Mesenchymal stem cell (in vitro differentiated cells and primary cell): ENCODE measurements at regions not wholly inside any gene's neighbourhood (a gene's known extent, or its start where the extent isn't known, plus 50 kb on each side); places are given as distances from the start of the nearest gene placed in this dataset.

ENCODE experiments used
- DNase-seq: peaks from one replicate; pipeline ENCODE4 v3.0.0-alpha.2; 2013
- H2AFZ ChIP-seq: one replicate; pipeline ENCODE4 v1.6.1; 2013; ENCODE audit warnings: low read depth, mild to moderate bottlenecking, control low read depth, inconsistent platforms, low read length, moderate library complexity
- H2AK5ac ChIP-seq: 2 replicates; pipeline ENCODE4 v1.6.1; 2013; ENCODE audit warnings: low read length, moderate library complexity, mild to moderate bottlenecking, inconsistent platforms; ENCODE audit not compliant: severe bottlenecking
- H2BK120ac ChIP-seq: one replicate; pipeline ENCODE4 v1.6.1; 2013; ENCODE audit warnings: low read depth, mild to moderate bottlenecking, inconsistent platforms, low read length, moderate library complexity
- H2BK12ac ChIP-seq, 2 experiments: one replicate each; pipeline ENCODE4 v1.6.1; 2013; ENCODE audit warnings: inconsistent platforms in 2 of 2, low read length in 2 of 2, mild to moderate bottlenecking in 2 of 2, moderate library complexity in 2 of 2, control low read depth in 1 of 2
- H2BK15ac ChIP-seq: one replicate; pipeline ENCODE4 v1.6.1; 2013; ENCODE audit warnings: mild to moderate bottlenecking, low read depth, inconsistent platforms; ENCODE audit not compliant: poor library complexity, severe bottlenecking
- H2BK5ac ChIP-seq: 2 replicates; pipeline ENCODE4 v1.6.1; 2013; ENCODE audit warnings: low read depth, mild to moderate bottlenecking, low read length, control low read depth, inconsistent platforms; ENCODE audit not compliant: poor library complexity, severe bottlenecking
- H3K14ac ChIP-seq, 2 experiments: one replicate each; pipeline ENCODE4 v1.6.1; 2013; ENCODE audit warnings: inconsistent platforms in 2 of 2, low read length in 2 of 2, control low read depth in 1 of 2, mild to moderate bottlenecking in 1 of 2, moderate library complexity in 1 of 2
- H3K18ac ChIP-seq, 2 experiments: one replicate each; pipeline ENCODE4 v1.6.1; 2013; ENCODE audit warnings: inconsistent platforms in 2 of 2, low read length in 2 of 2, control low read depth in 1 of 2, low read depth in 1 of 2, mild to moderate bottlenecking in 1 of 2
- H3K23ac ChIP-seq, 2 experiments: one replicate each; pipeline ENCODE4 v1.6.1; 2013; ENCODE audit warnings: inconsistent platforms in 2 of 2, low read length in 2 of 2, mild to moderate bottlenecking in 2 of 2, moderate library complexity in 2 of 2, control low read depth in 1 of 2
- H3K27ac ChIP-seq: 2 replicates; pipeline ENCODE4 v1.5.1; 2013; ENCODE audit warnings: mild to moderate bottlenecking, moderate library complexity, low read length, control low read depth, inconsistent platforms; ENCODE audit not compliant: poor library complexity, severe bottlenecking
- H3K27me3 ChIP-seq, 2 experiments: 2 replicates each; pipeline versions ENCODE4 v1.6.1 to v1.7.0; 2013; ENCODE audit warnings: low read length in 2 of 2, mild to moderate bottlenecking in 2 of 2, moderate library complexity in 2 of 2, control low read depth in 1 of 2, inconsistent platforms in 1 of 2; ENCODE audit not compliant: control insufficient read depth in 1 of 2, insufficient read depth in 1 of 2
- H3K36me3 ChIP-seq, 2 experiments: 2 replicates each; pipeline versions ENCODE4 v1.6.1 to v1.7.0; 2013; ENCODE audit warnings: low read length in 2 of 2, control low read depth in 1 of 2, inconsistent platforms in 1 of 2, low read depth in 1 of 2, mild to moderate bottlenecking in 1 of 2; ENCODE audit not compliant: insufficient read depth in 2 of 2, control insufficient read depth in 1 of 2
- H3K4ac ChIP-seq, 2 experiments: one replicate each; pipeline ENCODE4 v1.6.1; 2013; ENCODE audit warnings: inconsistent platforms in 2 of 2, low read length in 2 of 2, mild to moderate bottlenecking in 2 of 2, moderate library complexity in 2 of 2, control low read depth in 1 of 2, low read depth in 1 of 2
- H3K4me1 ChIP-seq: 2 replicates; pipeline ENCODE4 v1.6.1; 2013; ENCODE audit warnings: low read depth, low read length, control low read depth; ENCODE audit not compliant: control insufficient read depth, insufficient read depth
- H3K4me2 ChIP-seq: 2 replicates; pipeline ENCODE4 v1.6.1; 2013; ENCODE audit warnings: low read length, mild to moderate bottlenecking, inconsistent platforms; ENCODE audit not compliant: poor library complexity, severe bottlenecking
- H3K4me3 ChIP-seq, 2 experiments: 2 replicates each; pipeline versions ENCODE4 v1.5.1 to v1.7.0; 2013; ENCODE audit warnings: low read length in 2 of 2, mild to moderate bottlenecking in 2 of 2, control low read depth in 1 of 2, low read depth in 1 of 2; ENCODE audit not compliant: insufficient read depth in 1 of 2
- H3K79me1 ChIP-seq: replicated peaks from 2 replicates; pipeline ENCODE4 v1.6.1; 2013; ENCODE audit warnings: mild to moderate bottlenecking, control low read depth, low read length, inconsistent platforms; ENCODE audit not compliant: poor library complexity, severe bottlenecking
- H3K9ac ChIP-seq: 2 replicates; pipeline ENCODE4 v1.7.0; 2013; ENCODE audit warnings: mild to moderate bottlenecking, low read length, moderate library complexity
- H3K9me3 ChIP-seq: 2 replicates; pipeline ENCODE4 v1.7.0; 2013; ENCODE audit warnings: mild to moderate bottlenecking, low read length; ENCODE audit not compliant: control insufficient read depth
- H4K8ac ChIP-seq: one replicate; pipeline ENCODE4 v1.6.1; 2013; ENCODE audit warnings: inconsistent platforms, mild to moderate bottlenecking, low read length, moderate library complexity
- H4K91ac ChIP-seq: one replicate; pipeline ENCODE4 v1.6.1; 2013; ENCODE audit warnings: mild to moderate bottlenecking, low read length, inconsistent platforms
- WGBS: methylation state at CpG from one replicate; pipeline ENCODE4 v1.1.7; 2013; ENCODE audit warnings: mixed read lengths; 5-methylcytosine and 5-hydroxymethylcytosine counted together

DNA sequence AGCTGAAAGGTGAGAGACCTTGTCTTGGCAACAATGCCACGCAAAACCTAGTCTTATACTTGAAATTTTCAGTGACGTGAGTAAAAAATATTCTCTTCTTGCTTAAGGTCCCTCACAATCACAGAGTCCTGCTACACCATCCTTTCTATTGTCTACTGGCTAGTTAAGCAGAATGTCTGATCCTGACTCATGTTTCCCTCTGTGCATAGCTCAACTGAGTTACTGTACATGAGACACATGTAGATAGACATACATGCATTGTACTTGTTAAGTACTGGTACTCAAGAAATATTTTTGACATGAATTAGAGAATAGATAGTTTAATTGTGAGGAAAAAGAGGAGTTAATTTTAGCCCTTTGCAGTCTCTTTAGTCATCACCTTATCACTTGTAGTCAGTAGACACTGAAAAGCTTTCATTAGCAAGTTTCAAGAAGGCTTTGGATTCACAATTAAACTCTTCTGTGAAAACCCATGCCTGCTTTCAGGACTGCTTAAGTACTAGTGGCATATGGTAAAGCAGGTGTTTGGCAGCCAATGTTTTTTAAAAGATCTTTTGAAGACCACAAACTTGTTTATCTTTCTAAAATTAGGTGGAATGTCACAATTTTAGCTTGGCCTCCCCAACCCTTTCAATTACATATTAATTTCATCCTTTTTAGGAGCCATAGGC, 158.7 kb upstream of the CCDC150 start:
- Histone ChIP-seq H3K36me3 (no peaks in the 10 kb centered on the region), H3K9me3 (no peaks in the 10 kb centered on the region), H4K8ac (no peak overlapping the region), H4K91ac (no peak overlapping the region), H3K27me3 (peaks cover 0 to 8% of the 10 kb centered on the region in 2 experiments), H2BK5ac (no peak overlapping the region), H3K4ac (no peak overlapping the region), H2AK5ac (peak overlapping the region; percentile 79), H3K27ac (no peak overlapping the region), H3K14ac (no peak overlapping the region), H2BK120ac (no peak overlapping the region), H3K4me3 (no peak overlapping the region), H3K4me2 (no peak overlapping the region), H3K79me1 (peaks cover 2% of the 10 kb centered on the region), H3K18ac (no peak overlapping the region), H2AFZ (no peak overlapping the region), H3K9ac (peak overlapping the region; percentile 53), H3K23ac (no peak overlapping the region), H2BK12ac (no peak overlapping the region), H3K4me1 (peaks cover 3% of the 10 kb centered on the region), H2BK15ac (no peak overlapping the region)
- no peak for DNase-seq
- 100% methylated on average over 2 of the region's 2 CpGs for WGBS

DNA sequence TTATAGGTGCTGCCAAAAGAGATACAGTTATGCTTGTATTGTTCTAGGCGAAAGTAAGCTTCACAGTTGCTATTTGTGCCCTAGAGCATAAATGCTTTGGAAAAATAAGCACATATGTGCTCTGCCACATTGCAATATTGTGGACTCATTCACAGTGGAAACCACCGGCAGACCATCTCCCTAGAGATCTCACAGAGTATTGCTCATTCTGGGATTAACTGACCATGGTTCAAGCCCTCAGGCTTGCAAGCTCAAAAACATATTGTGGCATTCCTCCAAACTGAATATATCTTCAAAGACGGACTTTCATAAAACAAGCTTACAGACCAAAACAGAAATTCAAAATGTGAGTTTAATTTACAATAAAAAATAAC, 158.2 kb upstream of the CCDC150 start:
- no peak overlapping the region for H3K4me2 ChIP-seq
- H2AK5ac ChIP-seq, result no peak overlapping the region
- no peaks in the 10 kb centered on the region for H3K36me3 ChIP-seq
- H3K4me3 ChIP-seq, result no peak overlapping the region
- peaks cover 0 to 8% of the 10 kb centered on the region in 2 experiments for H3K27me3 ChIP-seq
- H3K27ac ChIP-seq, result no peak overlapping the region
- no peak overlapping the region for H3K4ac ChIP-seq
- no peak overlapping the region for H3K14ac ChIP-seq
- H2BK120ac ChIP-seq, result no peak overlapping the region
- no peak overlapping the region for H3K18ac ChIP-seq
- H2BK12ac ChIP-seq, result no peak overlapping the region
- H2BK5ac ChIP-seq, result no peak overlapping the region
- H3K4me1 ChIP-seq, result peaks cover 5% of the 10 kb centered on the region
- H3K9me3 ChIP-seq, result no peaks in the 10 kb centered on the region
- H3K79me1 ChIP-seq, result peaks cover 2% of the 10 kb centered on the region
- H3K9ac ChIP-seq, result peak overlapping the region; percentile 53
- no peak overlapping the region for H2AFZ ChIP-seq
- DNase-seq, result peak; percentile 44
- H4K8ac ChIP-seq, result no peak overlapping the region
- H2BK15ac ChIP-seq, result no peak overlapping the region
- 78% methylated on average over 2 of the region's 3 CpGs for WGBS
- no peak overlapping the region for H4K91ac ChIP-seq
- H3K23ac ChIP-seq, result no peak overlapping the region

- no peak overlapping the region for H3K4me2 ChIP-seq
- H2BK15ac ChIP-seq, result no peak overlapping the region
- H3K14ac ChIP-seq, result peak overlapping the region in 1 of 2 experiments; percentile 26
- no peak overlapping the region for H2BK5ac ChIP-seq
- H3K36me3 ChIP-seq, result no peaks in the 10 kb centered on the region
- H3K18ac ChIP-seq, result no peak overlapping the region
- H3K4ac ChIP-seq, result no peak overlapping the region
- peak overlapping the region in 1 of 2 experiments; percentile 5 for H3K4me3 ChIP-seq
- peaks cover 0 to 8% of the 10 kb centered on the region in 2 experiments for H3K27me3 ChIP-seq
- no peak overlapping the region for H2BK12ac ChIP-seq
- no peak overlapping the region for H2AK5ac ChIP-seq
- H2BK120ac ChIP-seq, result no peak overlapping the region
- 91% methylated on average over 4 of the region's 6 CpGs for WGBS
- DNase-seq, result peak; percentile 22
- no peak overlapping the region for H3K23ac ChIP-seq
- peaks cover 2% of the 10 kb centered on the region for H3K79me1 ChIP-seq
- no peak overlapping the region for H3K27ac ChIP-seq
- no peak overlapping the region for H3K9ac ChIP-seq
- H2AFZ ChIP-seq, result no peak overlapping the region
- H4K91ac ChIP-seq, result no peak overlapping the region
- peaks cover 7% of the 10 kb centered on the region for H3K4me1 ChIP-seq
- no peaks in the 10 kb centered on the region for H3K9me3 ChIP-seq
- H4K8ac ChIP-seq, result no peak overlapping the region
Measured at GRCh38 chr2:196482119-196483065, 157.1 kb upstream of the CCDC150 start.

GRCh38 chr2:196486146-196486545, 153.4 kb upstream of the CCDC150 start:
- H2BK12ac ChIP-seq, result no peak overlapping the region
- peak overlapping the region; percentile 39 for H3K27ac ChIP-seq
- H2BK15ac ChIP-seq, result no peak overlapping the region
- H3K9me3 ChIP-seq, result no peaks in the 10 kb centered on the region
- no peak for DNase-seq
- WGBS, result 84% methylated on average over 3 of the region's 3 CpGs
- no peak overlapping the region for H2BK120ac ChIP-seq
- no peaks in the 10 kb centered on the region for H3K36me3 ChIP-seq
- H3K4me3 ChIP-seq, result no peak overlapping the region
- no peak overlapping the region for H2AFZ ChIP-seq
- no peak overlapping the region for H3K23ac ChIP-seq
- peak overlapping the region; percentile 37 for H2AK5ac ChIP-seq
- H3K9ac ChIP-seq, result no peak overlapping the region
- no peak overlapping the region for H3K18ac ChIP-seq
- peaks cover 7% of the 10 kb centered on the region for H3K4me1 ChIP-seq
- H3K14ac ChIP-seq, result no peak overlapping the region
- no peak overlapping the region for H3K4ac ChIP-seq
- peaks cover 2% of the 10 kb centered on the region for H3K79me1 ChIP-seq
- no peak overlapping the region for H3K4me2 ChIP-seq
- H4K91ac ChIP-seq, result no peak overlapping the region
- H2BK5ac ChIP-seq, result no peak overlapping the region
- H4K8ac ChIP-seq, result no peak overlapping the region
- H3K27me3 ChIP-seq, result peaks cover 0 to 3% of the 10 kb centered on the region in 2 experiments
